Neuronal stem cell (in vitro differentiated cells): ENCODE measurements at regions not wholly inside any gene's neighbourhood (a gene's known extent, or its start where the extent isn't known, plus 50 kb on each side); places are given as distances from the start of the nearest gene placed in this dataset.

Experiments
- DNase-seq: peaks from one replicate; pipeline ENCODE4 v3.0.0-alpha.2; 2013; ENCODE audit warnings: low spot score
- H2AFZ ChIP-seq: one replicate; pipeline ENCODE4 v1.6.1; 2013; ENCODE audit warnings: mild to moderate bottlenecking, low read length, inconsistent platforms
- H2AK5ac ChIP-seq: 2 replicates; pipeline ENCODE4 v1.6.1; 2013; ENCODE audit warnings: low read depth, mild to moderate bottlenecking, inconsistent platforms, low read length, moderate library complexity, mixed read lengths
- H2BK120ac ChIP-seq: 2 replicates; pipeline ENCODE4 v1.6.1; 2013; ENCODE audit warnings: low read depth, mild to moderate bottlenecking, inconsistent platforms, low read length, moderate library complexity, mixed read lengths
- H2BK12ac ChIP-seq: one replicate; pipeline ENCODE4 v1.6.1; 2013; ENCODE audit warnings: low read length, inconsistent platforms
- H2BK15ac ChIP-seq: 2 replicates; pipeline ENCODE4 v1.6.1; 2013; ENCODE audit warnings: mild to moderate bottlenecking, low read length, inconsistent platforms, mixed read lengths
- H2BK5ac ChIP-seq: one replicate; pipeline ENCODE4 v1.6.1; 2013; ENCODE audit warnings: inconsistent platforms, mild to moderate bottlenecking, low read length, moderate library complexity
- H3K14ac ChIP-seq: one replicate; pipeline ENCODE4 v1.6.1; 2013; ENCODE audit warnings: low read length, inconsistent platforms
- H3K18ac ChIP-seq: 2 replicates; pipeline ENCODE4 v1.6.1; 2013; ENCODE audit warnings: low read length, inconsistent platforms
- H3K23ac ChIP-seq: 2 replicates; pipeline ENCODE4 v1.6.1; 2013; ENCODE audit warnings: low read depth, mild to moderate bottlenecking, mixed read lengths, low read length, inconsistent platforms; ENCODE audit not compliant: poor library complexity
- H3K27ac ChIP-seq: replicated peaks from 3 replicates; pipeline ENCODE4 v1.5.1; 2013; ENCODE audit warnings: low read length, inconsistent platforms
- H3K27me3 ChIP-seq, 3 experiments: 2 replicates each; pipeline ENCODE4 v1.6.1; 2013; ENCODE audit warnings: low read length in 3 of 3, mild to moderate bottlenecking in 2 of 3, inconsistent platforms in 1 of 3, low read depth in 1 of 3, mixed read lengths in 1 of 3, moderate library complexity in 1 of 3; ENCODE audit not compliant: control insufficient read depth in 3 of 3, insufficient read depth in 3 of 3
- H3K36me3 ChIP-seq, 2 donors: replicated peaks in 1 of 2; 2 replicates each; pipeline ENCODE4 v1.6.1; 2013; ENCODE audit warnings: low read length in 2 of 2; ENCODE audit not compliant: control insufficient read depth in 2 of 2, insufficient read depth in 2 of 2
- H3K4ac ChIP-seq: 2 replicates; pipeline ENCODE4 v1.6.1; 2013; ENCODE audit warnings: inconsistent platforms, mild to moderate bottlenecking, low read length, moderate library complexity
- H3K4me1 ChIP-seq, 2 donors: 1 replicate in 1 of 2; 2 replicates in 1 of 2; pipeline ENCODE4 v1.6.1; 2013; ENCODE audit warnings: low read length in 2 of 2, low read depth in 1 of 2; ENCODE audit not compliant: control insufficient read depth in 2 of 2, insufficient read depth in 1 of 2
- H3K4me2 ChIP-seq: one replicate; pipeline ENCODE4 v1.6.1; 2013; ENCODE audit warnings: mild to moderate bottlenecking, low read length, inconsistent platforms; ENCODE audit not compliant: insufficient read depth, poor library complexity, severe bottlenecking
- H3K4me3 ChIP-seq, 2 donors: 2 replicates each; pipeline ENCODE4 v1.5.1; 2013; ENCODE audit warnings: low read length in 2 of 2, mild to moderate bottlenecking in 2 of 2, inconsistent platforms in 1 of 2, moderate library complexity in 1 of 2
- H3K79me1 ChIP-seq: one replicate; pipeline ENCODE4 v1.6.1; 2013; ENCODE audit warnings: low read depth, mild to moderate bottlenecking, inconsistent platforms, low read length, moderate library complexity
- H3K9ac ChIP-seq: one replicate; pipeline ENCODE4 v1.6.1; 2013; ENCODE audit warnings: mild to moderate bottlenecking, low read depth, low read length, inconsistent platforms; ENCODE audit not compliant: poor library complexity
- H3K9me3 ChIP-seq, 2 donors: replicated peaks in 1 of 2; 2 replicates each; pipeline versions ENCODE3 to v1.6.1; 2013; ENCODE audit warnings: low read length in 2 of 2, mild to moderate bottlenecking in 2 of 2, inconsistent platforms in 1 of 2, low read depth in 1 of 2, mixed read lengths in 1 of 2, moderate library complexity in 1 of 2; ENCODE audit not compliant: control insufficient read depth in 2 of 2, insufficient read depth in 1 of 2
- H4K8ac ChIP-seq: one replicate; pipeline ENCODE4 v1.6.1; 2013; ENCODE audit warnings: low read depth, mild to moderate bottlenecking, inconsistent platforms, low read length, moderate library complexity
- H4K91ac ChIP-seq: one replicate; pipeline ENCODE4 v1.6.1; 2013; ENCODE audit warnings: low read length, low read depth, mild to moderate bottlenecking, inconsistent platforms; ENCODE audit not compliant: poor library complexity
- WGBS, 2 donors: extraction: QIAGEN DNeasy Blood & Tissue Kit; methylation state at CpG; one replicate each; pipeline ENCODE4 v1.1.7; 2013; ENCODE audit warnings: missing lambda C conversion rate in 2 of 2, mixed read lengths in 1 of 2; ENCODE audit not compliant: insufficient read length in 2 of 2, insufficient replicate concordance in 1 of 2; ENCODE audit errors: extremely low coverage in 2 of 2; 5-methylcytosine and 5-hydroxymethylcytosine counted together

GRCh38 chr10:70963271-70963670 is 74.9 kb upstream of the PCBD1 start:
- DNase-seq: no peak
- H2AK5ac ChIP-seq: no peak overlapping the region
- H3K4me1 ChIP-seq: peaks cover 11% of the 10 kb centered on the region in 2 donors
- no peak overlapping the region for H2BK12ac ChIP-seq
- no peaks in the 10 kb centered on the region for H3K79me1 ChIP-seq
- no peak overlapping the region for H3K23ac ChIP-seq
- no peak overlapping the region for H2BK15ac ChIP-seq
- peak overlapping the region; percentile 2 for H2BK5ac ChIP-seq
- no peak overlapping the region for H3K4ac ChIP-seq
- H3K4me3 ChIP-seq: no peak overlapping the region
- H3K36me3 ChIP-seq: no peaks in the 10 kb centered on the region
- H2AFZ ChIP-seq: no peak overlapping the region
- H3K9me3 ChIP-seq: peaks cover 0 to 5% of the 10 kb centered on the region in 2 donors
- H3K27ac ChIP-seq: no peak overlapping the region
- H3K4me2 ChIP-seq: no peak overlapping the region
- no peak overlapping the region for H3K14ac ChIP-seq
- H4K8ac ChIP-seq: peak overlapping the region; percentile 1
- H3K9ac ChIP-seq: no peak overlapping the region
- no CpG with 5 or more reads among the region's 14 CpGs for WGBS, 2 donors
- H3K18ac ChIP-seq: peak overlapping the region; percentile 73
- no peak overlapping the region for H4K91ac ChIP-seq
- no peak overlapping the region for H2BK120ac ChIP-seq
- peaks cover 0 to 3% (median 0%) of the 10 kb centered on the region in 3 experiments for H3K27me3 ChIP-seq

- no peak overlapping the region for H3K14ac ChIP-seq
- H3K27ac ChIP-seq: no peak overlapping the region
- no peak overlapping the region for H3K4me2 ChIP-seq
- H2BK120ac ChIP-seq: no peak overlapping the region
- DNase-seq: no peak
- no peak overlapping the region for H2BK5ac ChIP-seq
- H2BK15ac ChIP-seq: peak overlapping the region; percentile 70
- H2AFZ ChIP-seq: no peak overlapping the region
- no peak overlapping the region for H3K4ac ChIP-seq
- H3K18ac ChIP-seq: no peak overlapping the region
- H3K9me3 ChIP-seq: peaks cover 0 to 5% of the 10 kb centered on the region in 2 donors
- no peak overlapping the region for H3K4me3 ChIP-seq
- no CpG with 5 or more reads among the region's 5 CpGs for WGBS, 2 donors
- no peaks in the 10 kb centered on the region for H3K36me3 ChIP-seq
- H3K27me3 ChIP-seq: peaks cover 0 to 3% (median 0%) of the 10 kb centered on the region in 3 experiments
- no peak overlapping the region for H2BK12ac ChIP-seq
- no peak overlapping the region for H4K8ac ChIP-seq
- peaks cover 13 to 18% of the 10 kb centered on the region in 2 donors for H3K4me1 ChIP-seq
- no peak overlapping the region for H4K91ac ChIP-seq
- H3K23ac ChIP-seq: peak overlapping the region; percentile 40
- H2AK5ac ChIP-seq: no peak overlapping the region
- no peaks in the 10 kb centered on the region for H3K79me1 ChIP-seq
- H3K9ac ChIP-seq: no peak overlapping the region
These were observed 75.9 kb upstream of the PCBD1 start for GRCh38 chr10:70964245-70964644.

- Histone ChIP-seq H3K9me3 (peaks cover 0 to 5% of the 10 kb centered on the region in 2 donors), H2BK12ac (no peak overlapping the region), H2AK5ac (peak overlapping the region; percentile 24), H2AFZ (no peak overlapping the region), H3K27ac (no peak overlapping the region), H3K79me1 (no peaks in the 10 kb centered on the region), H3K9ac (no peak overlapping the region), H2BK120ac (peak overlapping the region; percentile 33), H4K91ac (no peak overlapping the region), H3K23ac (no peak overlapping the region), H3K14ac (no peak overlapping the region), H2BK5ac (no peak overlapping the region), H4K8ac (no peak overlapping the region), H2BK15ac (no peak overlapping the region), H3K4me1 (peaks cover 13 to 21% of the 10 kb centered on the region in 2 donors), H3K4me3 (no peak overlapping the region), H3K18ac (peak overlapping the region; percentile 15), H3K27me3 (peaks cover 0 to 3% (median 0%) of the 10 kb centered on the region in 3 experiments), H3K4me2 (no peak overlapping the region), H3K36me3 (no peaks in the 10 kb centered on the region), H3K4ac (no peak overlapping the region)
- WGBS, 2 donors: no CpG with 5 or more reads among the region's 8 CpGs
- no peak for DNase-seq
These were observed 76.5 kb upstream of the PCBD1 start for GRCh38 chr10:70964881-70965280.

- Histone ChIP-seq H4K91ac (no peak overlapping the region), H3K79me1 (no peaks in the 10 kb centered on the region), H3K4ac (no peak overlapping the region), H3K18ac (no peak overlapping the region), H3K27ac (no peak overlapping the region), H2BK15ac (no peak overlapping the region), H3K27me3 (peaks cover 0 to 1% (median 0%) of the 10 kb centered on the region in 3 experiments), H4K8ac (no peak overlapping the region), H3K9ac (no peak overlapping the region), H3K4me1 (peaks cover 13 to 23% of the 10 kb centered on the region in 2 donors), H2BK120ac (no peak overlapping the region), H3K4me2 (no peak overlapping the region), H2AFZ (no peak overlapping the region), H3K36me3 (no peaks in the 10 kb centered on the region), H3K23ac (no peak overlapping the region), H2BK12ac (no peak overlapping the region), H3K14ac (peak overlapping the region; percentile 49), H3K9me3 (peaks cover 0 to 1% of the 10 kb centered on the region in 2 donors), H3K4me3 (no peak overlapping the region), H2BK5ac (no peak overlapping the region), H2AK5ac (peak overlapping the region; percentile 24)
- whole genome bisulfite sequencing, 2 donors: no CpG with 5 or more reads among the region's 8 CpGs
- DNase-seq: no peak
These were observed 77.2 kb upstream of the PCBD1 start for GRCh38 chr10:70965566-70965965.
